HT1080 (cell line): ENCODE measurements at regions not wholly inside any gene's neighbourhood (a gene's known extent, or its start where the extent isn't known, plus 50 kb on each side); places are given as distances from the start of the nearest gene placed in this dataset.
"Not testable (repeated sequence)": the region's sequence is repeated elsewhere in the genome, so short reads cannot be mapped to it uniquely, and the experiment has no call there.

Experiments used
- DNase-seq: peaks from one replicate; pipeline ENCODE4 v3.0.0-alpha.2; 2015; ENCODE audit warnings: low read depth

DNA sequence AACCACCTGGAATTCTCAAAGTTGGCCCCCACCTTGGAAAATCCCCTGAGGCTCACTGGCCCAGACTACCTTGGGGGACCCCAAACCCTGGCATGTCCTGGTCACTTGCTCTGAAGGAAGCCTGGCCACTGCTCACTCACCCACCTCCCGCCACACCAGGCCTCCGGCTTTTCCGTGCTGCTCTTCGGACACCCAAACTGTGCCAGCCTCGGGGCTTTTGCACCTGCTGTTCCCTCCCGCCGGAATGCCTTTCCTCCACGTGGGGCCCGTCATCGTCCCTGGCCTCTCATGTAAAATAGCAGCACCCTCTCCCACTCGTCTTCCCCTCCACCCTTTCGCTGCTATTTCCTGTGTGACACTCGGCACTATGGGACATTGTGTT lies 87.2 kb upstream of the NCOR2 start:
- no peak for DNase-seq

DNA sequence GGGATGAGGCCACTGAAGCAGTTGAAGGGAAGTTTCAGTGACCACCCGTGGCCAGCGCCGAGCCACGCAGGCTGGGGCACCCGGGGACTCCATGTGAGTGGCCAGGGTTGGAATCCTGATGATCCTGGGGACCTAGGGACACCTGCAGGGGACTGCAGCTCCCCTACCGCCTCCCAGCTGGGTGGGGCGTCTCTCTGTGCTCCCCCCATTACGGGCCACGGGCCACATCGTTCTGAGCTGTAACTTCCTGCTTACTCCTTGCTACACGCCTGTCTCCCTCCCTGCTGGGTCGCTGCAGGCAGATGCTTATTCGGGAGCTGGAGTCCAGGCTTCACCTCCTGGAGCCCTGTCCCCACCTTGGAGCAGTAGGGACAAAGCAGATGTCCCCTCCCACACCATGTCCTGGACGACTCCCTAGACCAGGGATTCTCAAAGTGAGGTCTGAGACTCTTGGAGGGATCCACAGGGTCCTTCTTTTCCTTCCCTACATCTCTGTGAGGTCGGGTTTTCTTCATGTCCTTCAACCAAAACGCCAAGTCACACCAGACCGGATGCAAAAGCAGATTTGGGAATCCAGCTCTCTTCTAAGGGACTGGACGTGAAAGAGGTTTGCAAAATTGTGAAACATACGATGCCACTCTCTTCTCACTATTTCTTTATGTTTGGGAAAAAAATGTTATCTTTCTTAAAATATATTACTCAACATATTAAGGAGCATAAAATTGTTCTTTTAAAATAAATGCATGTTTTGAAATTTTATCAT lies 85.9 kb upstream of the NCOR2 start:
- no peak for DNase-seq

DNA sequence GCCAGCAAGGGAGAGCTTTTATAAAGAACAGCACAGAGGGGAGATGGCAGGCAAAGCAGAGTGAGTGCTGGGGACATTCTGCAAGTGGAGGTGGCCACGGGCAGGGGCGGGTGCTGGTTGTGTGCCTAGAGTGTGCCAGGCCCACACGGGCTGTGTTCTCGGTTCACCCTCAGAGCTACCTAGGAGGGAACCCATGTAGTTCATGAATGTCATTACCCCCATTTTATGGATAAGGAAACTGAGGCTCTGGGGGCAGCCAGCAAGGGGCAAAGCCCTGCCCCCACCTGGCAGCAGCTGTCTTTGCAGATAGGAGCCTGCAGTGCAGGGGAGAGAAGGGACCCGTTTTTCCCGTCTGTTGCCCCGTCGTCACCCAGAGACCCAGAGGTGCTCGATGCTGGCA lies 85.2 kb upstream of the NCOR2 start:
- no peak for DNase-seq

DNA sequence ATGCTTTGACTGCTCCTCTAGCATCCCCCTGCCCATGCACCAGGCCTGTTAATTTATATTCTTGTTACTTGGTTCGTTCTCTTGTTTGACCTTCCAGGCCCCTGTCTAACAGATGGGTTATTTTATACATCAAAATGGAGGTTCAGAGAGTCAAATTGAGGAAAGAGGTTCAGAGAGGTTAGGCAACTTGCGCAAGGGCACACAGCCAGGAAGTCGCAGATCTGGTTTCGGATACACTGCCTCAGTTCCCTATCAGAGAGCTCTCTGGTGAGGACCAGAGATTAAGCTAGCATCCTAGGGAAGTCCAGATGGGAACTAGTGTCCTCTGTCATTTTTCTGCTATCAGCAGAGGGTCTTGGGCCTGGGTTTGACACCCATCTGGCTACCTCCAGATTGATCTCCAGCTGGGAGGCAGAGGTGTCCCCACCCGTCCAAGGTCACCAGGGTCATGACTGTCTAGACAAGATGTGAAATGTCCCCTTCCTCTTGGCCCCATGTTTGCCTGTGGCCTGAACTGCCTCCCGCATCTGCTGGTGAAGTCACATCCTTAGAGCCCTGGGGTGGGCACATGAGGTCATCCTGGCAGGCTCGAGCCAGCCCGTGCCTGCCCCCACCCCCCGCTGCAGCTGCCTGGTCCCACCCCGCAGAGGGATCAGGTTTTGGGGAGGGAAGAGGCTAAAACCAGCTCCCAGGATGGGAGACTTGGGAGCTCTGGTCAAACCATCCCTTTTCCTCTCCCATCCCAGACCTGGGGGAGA lies 84.3 kb upstream of the NCOR2 start:
- no peak for DNase-seq

DNA sequence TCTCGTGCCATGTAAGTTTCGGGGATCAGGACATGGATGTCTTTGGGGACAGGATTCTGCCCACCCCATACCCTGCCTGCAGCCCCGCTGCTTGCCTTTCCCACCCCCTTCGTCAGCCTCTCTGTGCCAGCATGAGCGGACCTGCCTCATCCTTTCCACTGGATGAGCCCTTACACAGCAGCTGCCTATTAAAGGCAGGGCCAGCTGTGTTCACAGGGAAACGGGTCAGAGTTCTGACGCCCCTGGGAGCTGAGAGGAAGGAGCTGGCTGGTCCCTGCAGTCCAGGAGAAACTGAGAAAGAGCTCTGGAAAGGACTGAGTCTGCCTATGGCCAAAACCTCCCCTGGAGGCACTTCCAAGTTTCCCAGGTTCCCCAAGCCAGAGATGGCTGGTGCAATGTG lies 83.5 kb upstream of the NCOR2 start:
- DNase-seq = no peak

DNA sequence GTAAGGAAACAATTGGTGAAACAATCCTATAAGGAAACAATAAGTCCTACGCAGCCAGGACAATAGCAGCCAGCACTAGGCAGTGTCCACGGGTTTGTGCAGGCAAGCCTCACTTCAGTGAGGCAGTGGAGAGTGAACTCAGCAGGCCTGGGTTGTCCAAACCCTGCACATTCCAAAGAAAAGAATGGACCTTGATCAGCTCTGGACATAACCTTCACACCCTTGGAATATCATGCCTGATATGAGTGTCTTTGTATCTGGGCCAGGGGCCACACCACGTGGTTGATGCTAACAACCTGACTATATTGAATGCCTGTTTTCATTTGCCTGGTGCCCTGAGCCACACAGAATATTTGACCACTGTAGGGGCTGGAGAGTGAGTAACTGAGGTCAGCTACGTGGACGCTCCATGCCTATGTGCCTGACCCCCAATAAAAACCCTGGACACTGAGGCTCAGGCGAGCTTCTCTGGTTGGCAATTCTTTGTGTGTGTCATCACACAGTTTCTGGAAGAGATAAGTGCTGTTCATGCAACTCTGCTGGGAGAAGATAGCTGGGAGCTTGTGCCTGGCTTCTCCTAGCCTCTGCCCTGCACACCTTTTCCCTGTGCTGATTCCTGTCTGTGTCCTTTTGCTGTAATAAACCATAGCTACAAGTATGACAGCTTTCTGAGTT lies 81.4 kb upstream of the NCOR2 start:
- DNase-seq = no peak

- no peak for DNase-seq
Observed at GRCh38 chr12:124647316-124647715, 79.9 kb upstream of the NCOR2 start.

DNA sequence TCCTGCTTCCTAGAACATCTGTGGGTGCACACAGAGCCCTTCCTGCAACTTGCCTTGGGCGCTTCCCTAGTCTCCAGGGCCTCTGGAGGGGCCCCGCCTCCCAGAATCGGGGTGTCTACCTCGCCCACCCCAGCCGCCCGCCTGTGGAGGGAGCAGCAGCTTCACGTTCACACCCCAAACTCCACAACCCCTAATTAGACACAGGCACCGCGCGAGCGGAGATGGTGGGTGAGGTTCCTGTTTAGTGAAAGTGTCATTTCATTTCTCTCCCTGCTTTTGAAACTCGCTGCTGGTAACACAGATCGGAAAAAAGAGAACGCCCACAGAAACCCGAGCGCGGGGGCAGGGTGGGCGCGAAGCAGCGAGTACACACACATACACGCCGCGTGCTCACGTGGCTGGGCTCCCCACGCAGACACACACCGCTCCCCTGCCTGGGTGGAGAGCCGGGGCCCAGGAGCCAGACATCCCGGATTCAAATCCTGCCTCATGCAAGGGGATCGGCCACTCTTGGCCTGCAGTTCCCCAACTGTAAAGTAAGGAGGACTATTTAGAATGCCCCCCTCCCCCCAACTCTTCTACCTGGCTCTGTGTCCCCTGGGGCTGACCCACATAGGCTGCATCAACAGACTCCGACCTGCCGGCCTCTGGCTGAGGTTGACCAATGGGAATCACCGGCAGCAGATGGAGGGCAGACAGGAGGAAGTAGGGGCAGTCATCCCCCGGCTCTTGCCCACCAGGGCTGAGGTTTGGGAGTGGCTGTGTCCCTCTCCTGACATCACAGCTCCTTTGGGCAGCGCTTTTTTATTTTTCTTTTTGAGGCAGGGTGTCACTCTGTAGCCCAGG lies 79.2 kb upstream of the NCOR2 start:
- no peak for DNase-seq

DNA sequence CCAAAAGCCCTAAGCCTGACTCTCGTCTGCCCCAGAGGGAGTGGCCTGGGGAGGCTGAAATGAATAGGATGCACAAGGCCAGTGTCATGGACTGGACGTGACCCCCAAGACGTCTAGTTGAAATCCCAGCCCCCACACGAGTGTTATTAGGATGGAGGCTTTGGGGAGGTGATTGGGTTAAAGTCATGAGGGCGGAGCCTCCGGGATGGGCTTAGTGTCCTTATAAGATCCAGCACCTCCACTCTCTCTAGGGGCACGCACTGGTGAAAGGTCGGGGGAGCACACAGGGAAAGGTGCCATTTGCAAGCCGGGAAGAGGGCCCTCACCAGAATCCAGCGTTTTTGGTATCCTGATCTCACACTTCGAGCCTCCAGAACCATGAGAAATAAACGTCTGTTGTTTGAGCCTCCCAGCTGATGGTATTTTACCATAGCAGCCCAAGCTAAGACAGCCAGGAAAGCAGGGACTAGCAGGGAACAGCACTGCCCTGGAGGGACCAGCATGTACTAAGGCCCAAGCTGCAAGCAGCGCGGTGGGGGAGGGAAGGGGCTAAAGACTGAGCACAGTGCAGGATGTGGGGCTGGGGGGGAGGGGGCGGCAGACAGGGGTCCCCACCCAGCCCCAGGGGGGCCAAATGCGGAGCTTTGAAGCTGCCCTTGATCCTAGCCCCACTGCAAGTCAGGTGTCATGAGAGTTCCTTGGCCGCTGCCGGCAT lies 78.3 kb upstream of the NCOR2 start:
- no peak for DNase-seq

DNA sequence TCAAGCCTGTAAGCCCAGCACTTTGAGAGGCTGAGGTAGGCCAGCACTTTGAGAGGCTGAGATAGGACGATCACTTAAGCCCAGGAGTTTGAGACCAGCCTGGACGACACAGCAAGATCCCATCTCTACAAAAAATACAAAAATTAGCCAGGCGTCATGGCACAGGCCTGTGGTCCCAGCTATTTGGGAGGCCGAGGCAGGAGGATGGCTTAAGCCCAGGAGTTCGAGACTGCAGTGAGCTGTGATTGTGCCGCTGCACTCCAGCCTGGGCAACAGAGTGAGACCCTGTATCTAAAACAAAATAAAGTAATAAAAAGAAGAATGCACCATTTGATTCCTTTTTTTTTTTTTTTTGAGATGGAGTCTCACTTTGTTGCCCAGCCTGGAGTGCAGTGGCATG lies 76.4 kb upstream of the NCOR2 start:
- DNase-seq = not testable (repeated sequence)

- no peak for DNase-seq
Observed at GRCh38 chr12:124642105-124642504, 74.7 kb upstream of the NCOR2 start.

GRCh38 chr12:124641591-124641990 lies 74.2 kb upstream of the NCOR2 start:
- no peak for DNase-seq

DNA sequence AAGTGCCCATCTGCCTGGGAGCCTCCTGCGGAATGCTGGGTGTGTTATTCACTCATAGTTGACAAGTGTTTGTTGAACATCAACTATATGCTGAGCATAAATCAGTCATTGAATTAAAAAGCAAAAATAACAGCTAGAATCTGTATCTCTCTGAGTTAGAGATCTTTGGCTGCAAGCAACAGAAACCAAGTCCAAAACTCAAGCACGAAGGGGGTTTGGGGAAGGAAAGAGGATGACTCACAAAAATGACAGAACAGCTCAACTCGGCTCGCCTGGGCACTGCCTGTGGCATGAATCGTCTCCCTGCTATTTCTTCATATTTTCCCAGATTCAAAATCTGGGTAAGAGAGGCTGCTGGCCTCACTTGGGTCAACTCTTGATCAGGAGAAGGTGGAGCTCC lies 72.6 kb upstream of the NCOR2 start:
- peak; percentile 59 for DNase-seq

DNA sequence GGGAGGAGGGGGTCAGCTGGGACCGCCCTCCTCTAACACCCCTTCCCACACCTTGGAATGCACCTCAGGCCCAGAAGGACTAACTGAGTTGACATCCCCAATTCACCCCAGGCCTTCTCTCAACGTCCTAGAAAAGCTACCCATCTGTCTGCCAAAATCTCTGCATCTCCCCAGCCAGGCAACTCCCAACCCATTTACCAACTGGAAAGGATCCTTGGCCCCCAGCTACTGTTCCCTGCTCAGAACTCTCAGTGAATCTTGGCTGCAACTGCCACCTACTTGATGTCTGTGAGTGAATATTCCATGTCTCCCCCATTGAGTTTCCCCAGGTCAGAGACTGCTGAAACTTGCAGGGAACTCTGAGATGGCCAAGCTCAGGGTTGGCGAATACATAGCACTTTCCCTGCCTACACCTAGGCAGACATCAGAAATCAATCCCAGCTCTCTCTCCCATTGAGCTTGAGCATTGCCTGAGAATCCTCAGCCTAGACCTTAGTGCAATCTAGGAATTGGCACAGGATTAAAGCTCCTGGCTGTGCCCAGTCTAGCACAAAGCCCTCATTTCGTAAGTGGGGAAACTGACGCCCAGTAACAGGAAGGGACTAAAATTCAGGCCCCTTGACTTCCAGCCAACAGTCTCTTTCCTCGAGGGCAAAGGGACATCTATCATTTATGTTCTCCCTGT lies 71.9 kb upstream of the NCOR2 start:
- DNase-seq = no peak

- DNase-seq = no peak
Observed at GRCh38 chr12:124637581-124637981, 70.2 kb upstream of the NCOR2 start.

GRCh38 chr12:124637163-124637562 lies 69.8 kb upstream of the NCOR2 start:
- no peak for DNase-seq

DNA sequence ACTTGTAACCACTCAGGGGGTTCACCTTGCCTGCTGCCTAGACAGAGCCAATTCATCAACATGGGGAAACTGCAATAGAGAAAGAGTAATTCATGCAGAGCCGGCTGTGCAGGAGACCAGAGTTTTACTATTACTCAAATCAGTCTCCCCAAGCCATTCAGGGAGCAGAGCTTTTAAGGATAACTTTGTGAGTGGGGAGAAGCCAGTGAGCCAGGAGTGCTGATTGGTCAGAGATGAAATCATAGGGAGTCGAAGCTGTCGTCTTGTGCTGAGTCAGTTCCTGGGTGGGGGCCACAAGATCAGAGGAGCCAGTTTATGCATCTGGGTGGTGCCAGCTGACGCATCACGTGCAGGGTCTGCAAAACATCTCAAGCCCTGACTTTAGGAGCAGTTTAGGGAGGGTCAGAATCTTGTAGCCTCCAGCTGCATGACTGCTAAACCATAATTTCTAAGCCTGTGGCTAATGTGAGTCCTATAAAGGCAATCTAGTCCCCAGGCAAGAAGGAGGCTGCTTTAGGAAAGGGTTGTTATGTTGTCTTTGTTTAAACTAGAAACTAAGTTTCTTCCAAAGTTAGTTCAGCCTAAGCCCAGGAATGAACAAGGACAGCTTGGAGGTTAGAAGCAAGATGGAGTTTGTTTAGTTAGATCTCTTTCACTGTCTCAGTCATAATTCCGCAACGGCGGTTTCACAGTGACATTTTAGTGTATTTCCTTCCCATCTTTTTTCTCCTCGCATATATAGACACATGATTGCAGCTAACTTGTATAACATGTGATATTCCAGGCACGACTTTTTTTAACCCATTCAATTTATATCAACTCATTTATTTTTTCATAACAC lies 68.9 kb upstream of the NCOR2 start:
- peak; percentile 72 for DNase-seq

GRCh38 chr12:124635316-124635715 lies 67.9 kb upstream of the NCOR2 start:
- no peak for DNase-seq
